Epithelial cell of proximal tubule (primary cell): ENCODE measurements at regions not wholly inside any gene's neighbourhood (a gene's known extent, or its start where the extent isn't known, plus 50 kb on each side); places are given as distances from the start of the nearest gene placed in this dataset.

Experiments
- DNase-seq: peaks from one replicate; pipeline ENCODE4 v3.0.0-alpha.2; 2011; ENCODE audit warnings: low read depth
- H3K4me3 ChIP-seq: 2 replicates; pipeline ENCODE4 v1.5.1; 2011; ENCODE audit warnings: low read depth, mild to moderate bottlenecking, low read length
- CTCF ChIP-seq: conservative IDR thresholded peaks from 2 replicates; pipeline ENCODE4 v1.5.1; 2012; ENCODE audit warnings: low read depth, mild to moderate bottlenecking, low read length

DNA sequence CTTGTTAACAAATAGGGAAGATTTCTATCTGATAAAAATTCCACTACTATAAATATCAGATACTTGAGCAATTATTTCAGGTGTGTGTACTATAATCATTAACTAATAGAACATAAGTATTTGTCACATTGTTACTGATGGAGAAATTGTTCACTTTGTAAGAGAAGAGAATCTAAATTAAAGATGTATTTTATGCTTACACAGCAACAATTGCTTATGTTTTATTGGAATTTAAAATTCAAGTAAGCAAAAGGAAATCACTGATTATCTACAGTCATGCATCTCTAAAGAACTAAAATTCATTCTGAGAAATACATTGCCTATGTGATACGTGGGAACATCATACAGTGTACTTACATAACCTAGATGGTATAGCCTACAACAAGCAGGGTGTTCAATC lies 1590.8 kb downstream of the GRIK2 start:
- no peak for TF ChIP-seq CTCF
- no peak for DNase-seq
- H3K4me3 ChIP-seq = no peak overlapping the region

GRCh38 chr6:102981490-102982015 lies 1588.0 kb downstream of the GRIK2 start:
- TF ChIP-seq CTCF = no peak
- no peak for DNase-seq
- no peak overlapping the region for H3K4me3 ChIP-seq

DNA sequence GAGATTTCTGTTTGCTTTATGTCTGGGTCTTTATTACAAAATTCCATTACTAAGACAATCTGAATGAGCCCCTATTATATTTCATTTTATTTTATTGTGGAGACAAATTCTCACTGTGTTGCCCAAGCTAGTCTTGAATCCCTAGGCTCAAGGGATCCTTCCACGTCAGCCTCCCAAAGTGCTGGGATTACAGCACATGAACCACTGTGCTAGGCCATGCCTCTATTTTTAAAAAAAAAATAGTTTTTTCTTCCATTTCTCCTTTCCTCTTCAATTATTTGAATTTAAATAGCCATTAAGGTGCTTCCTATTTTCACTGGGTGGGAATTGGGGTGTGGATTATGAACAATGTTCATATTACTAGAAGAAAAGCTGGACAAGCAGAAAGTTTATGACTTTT lies 1587.4 kb downstream of the GRIK2 start:
- H3K4me3 ChIP-seq = no peak overlapping the region
- TF ChIP-seq CTCF = no peak
- no peak for DNase-seq

DNA sequence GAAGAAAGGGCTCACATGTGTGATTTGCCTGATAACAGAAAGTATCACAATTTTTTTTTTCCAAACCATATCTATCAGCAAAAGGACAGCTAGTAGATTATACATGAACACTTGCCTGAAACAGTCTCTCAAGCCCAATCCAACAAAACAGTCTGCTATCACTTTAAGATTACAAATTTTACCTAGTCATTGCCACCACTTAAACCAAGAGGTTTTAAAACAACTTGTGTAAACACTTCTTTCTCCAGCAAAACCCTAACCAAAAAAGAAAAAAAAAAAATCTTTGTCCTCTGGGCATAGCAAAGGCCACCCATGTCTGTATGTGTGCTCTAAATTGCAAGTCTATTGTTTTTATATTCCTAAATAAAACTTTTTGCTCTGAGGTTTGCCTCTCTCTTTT lies 1568.4 kb downstream of the GRIK2 start:
- TF ChIP-seq CTCF = no peak
- no peak for DNase-seq
- no peak overlapping the region for H3K4me3 ChIP-seq

DNA sequence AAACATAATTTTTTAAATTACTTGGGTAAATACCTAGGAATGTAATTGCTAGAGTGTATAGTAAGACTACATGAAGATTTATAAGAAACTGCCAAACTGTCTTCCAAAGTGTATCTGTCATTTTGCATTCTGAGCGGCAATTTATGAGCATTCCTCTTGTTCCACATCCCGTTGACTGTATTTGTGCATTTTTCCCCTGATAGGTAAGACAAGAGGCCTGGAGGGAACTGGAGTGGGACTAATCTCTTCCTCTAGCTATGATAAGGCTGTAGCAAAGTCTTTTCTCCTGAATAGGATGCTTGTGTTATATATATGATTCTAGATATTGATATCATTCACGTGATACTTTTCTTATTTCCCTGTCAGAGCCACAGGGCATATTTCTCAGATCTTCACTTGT lies 1557.5 kb downstream of the GRIK2 start:
- H3K4me3 ChIP-seq = no peak overlapping the region
- no peak for DNase-seq
- TF ChIP-seq CTCF = no peak

GRCh38 chr6:102944475-102944874 lies 1551.0 kb downstream of the GRIK2 start:
- no peak overlapping the region for H3K4me3 ChIP-seq
- no peak for DNase-seq
- TF ChIP-seq CTCF = no peak

- H3K4me3 ChIP-seq = no peak overlapping the region
- DNase-seq = no peak
- TF ChIP-seq CTCF = no peak
These were observed 1548.7 kb downstream of the GRIK2 start for GRCh38 chr6:102942206-102942605.
